HCT116 (cell line): ENCODE measurements at regions not wholly inside any gene's neighbourhood (a gene's known extent, or its start where the extent isn't known, plus 50 kb on each side); places are given as distances from the start of the nearest gene placed in this dataset.

Source experiments
- ATAC-seq: fragments of 200-7000 bp; cut with Tn5 transposase; 2 replicates; pipeline ENCODE4 v1.9.1; 2020; ENCODE audit warnings: mild to moderate bottlenecking, moderate library complexity
- BruUV-seq: library from RNA; stranded (reverse); fragments of 400-500 nt; replicated peaks from 2 replicates; lab custom pipeline; 2021; lab: Mats Ljungman, UMichigan
- CTCF ChIA-PET: fragments of 300-600 bp; sonication (Branson Sonifier 250); formaldehyde crosslinking; loops from one replicate; lab custom pipeline; 2021; ENCODE audit warnings: antibody characterized with exemption; lab: Charles Lee
- POLR2A ChIA-PET: fragments of 300-600, 350-600 bp; sonication (Branson Sonifier 250); formaldehyde crosslinking; loops from one replicate; lab custom pipeline; 2021; ENCODE audit warnings: antibody characterized with exemption; lab: Charles Lee
- RAD21 ChIA-PET, 2 experiments: fragments of 300-600 bp; sonication (Branson Sonifier 250); formaldehyde crosslinking; loops; one replicate each; lab custom pipeline; 2023; ENCODE audit warnings: low total read pairs in 2 of 2; ENCODE audit not compliant: uncharacterized antibody in 2 of 2, unreplicated experiment in 2 of 2, low non-redundant PET in 1 of 2; lab: Charles Lee
- DNase-seq: peaks from one replicate; pipeline ENCODE4 v3.0.0-alpha.2; 2010; ENCODE audit warnings: low read depth, low spot score
- H2AFZ ChIP-seq: fragments of 200-600 bp; shearing (Covaris generic), sonication (generic); 2 replicates; pipeline ENCODE4 v1.6.1; 2017; ENCODE audit warnings: low read depth, mixed run types, mixed read lengths, antibody characterized with exemption, low read length; ENCODE audit not compliant: poor library complexity, severe bottlenecking
- H3K27ac ChIP-seq: 2 replicates; pipeline ENCODE4 v1.5.1; 2012; ENCODE audit warnings: low read depth, low read length
- H3K27me3 ChIP-seq: fragments of 200-600 bp; sonication (generic); 2 replicates; pipeline ENCODE4 v1.6.1; 2016; ENCODE audit warnings: mixed run types, low read length, mixed read lengths; ENCODE audit not compliant: insufficient read depth
- H3K36me3 ChIP-seq, 2 experiments: fragments of 200-500 bp in 1 of 2; fragments of 200-600 bp in 1 of 2; sonication (Bioruptor generic) in 1 of 2; sonication (generic) in 1 of 2; 2 replicates each; pipeline versions ENCODE4 v1.5.1 to v1.6.1; 2014 to 2016; ENCODE audit warnings: low read length in 2 of 2, inconsistent platforms in 1 of 2, mixed read lengths in 1 of 2, mixed run types in 1 of 2; ENCODE audit not compliant: insufficient read depth in 2 of 2, control insufficient read depth in 1 of 2
- H3K4me1 ChIP-seq, 2 experiments: fragments of 200-600 bp in 1 of 2; sonication (generic) in 1 of 2; 2 replicates each; pipeline versions ENCODE4 v1.5.1 to v1.6.1; 2012 to 2017; ENCODE audit warnings: low read length in 2 of 2, inconsistent platforms in 1 of 2, mild to moderate bottlenecking in 1 of 2, mixed read lengths in 1 of 2, mixed run types in 1 of 2, moderate library complexity in 1 of 2; ENCODE audit not compliant: insufficient read depth in 2 of 2, control insufficient read depth in 1 of 2
- H3K4me2 ChIP-seq: fragments of 200-600 bp; sonication (generic); 2 replicates; pipeline ENCODE4 v1.6.1; 2017; ENCODE audit warnings: mixed run types, low read length, mixed read lengths
- H3K4me3 ChIP-seq, 2 experiments: fragments of 200-600 bp in 1 of 2; sonication (generic) in 1 of 2; replicated peaks in 1 of 2; 2 replicates each; pipeline ENCODE4 v1.5.1; 2011 to 2016; ENCODE audit warnings: low read length in 2 of 2, control low read depth in 1 of 2, low read depth in 1 of 2, mild to moderate bottlenecking in 1 of 2, mixed read lengths in 1 of 2, mixed run types in 1 of 2
- H3K79me2 ChIP-seq: fragments of 200-600 bp; sonication (generic); 2 replicates; pipeline ENCODE4 v1.6.1; 2017; ENCODE audit warnings: mild to moderate bottlenecking, mixed run types, low read length, moderate library complexity, mixed read lengths; ENCODE audit not compliant: insufficient read depth
- H3K9ac ChIP-seq: fragments of 200-600 bp; sonication (generic); 2 replicates; pipeline ENCODE4 v1.6.1; 2016; ENCODE audit warnings: low read length, mixed read lengths
- H3K9me2 ChIP-seq: fragments of 200-600 bp; sonication (generic), shearing (Covaris generic); 2 replicates; pipeline ENCODE4 v1.6.1; 2017; ENCODE audit warnings: mixed run types, mild to moderate bottlenecking, moderate library complexity; ENCODE audit not compliant: insufficient read depth
- H3K9me3 ChIP-seq, 2 experiments: fragments of 200-500 bp in 1 of 2; fragments of 200-600 bp in 1 of 2; sonication (Bioruptor generic) in 1 of 2; sonication (generic) in 1 of 2; 2 replicates each; pipeline ENCODE4 v1.6.1; 2014 to 2017; ENCODE audit warnings: low read length in 2 of 2, mixed read lengths in 2 of 2, inconsistent platforms in 1 of 2, low read depth in 1 of 2, mild to moderate bottlenecking in 1 of 2, mixed run types in 1 of 2, moderate library complexity in 1 of 2; ENCODE audit not compliant: control insufficient read depth in 1 of 2, insufficient read depth in 1 of 2
- H4K20me1 ChIP-seq: fragments of 200-600 bp; sonication (generic), shearing (Covaris generic); 2 replicates; pipeline ENCODE4 v1.6.1; 2017; ENCODE audit warnings: mixed run types, mild to moderate bottlenecking, moderate library complexity; ENCODE audit not compliant: insufficient read depth
- EGR1 ChIP-seq: IDR thresholded peaks from 2 replicates; pipeline ENCODE4 v1.6.1; 2012; ENCODE audit warnings: low read depth
- ELF1 ChIP-seq: IDR thresholded peaks from 2 replicates; pipeline ENCODE4 v1.6.1; 2012; ENCODE audit warnings: low read depth, borderline replicate concordance
- EZH2 ChIP-seq: fragments of 200-600 bp; sonication (generic); IDR thresholded peaks from 2 replicates; pipeline ENCODE4 v1.6.1; 2017; ENCODE audit warnings: antibody characterized with exemption, mixed run types
- FOSL1 ChIP-seq: IDR thresholded peaks from 2 replicates; pipeline ENCODE4 v1.6.1; 2012; ENCODE audit warnings: low read depth
- POLR2A ChIP-seq: IDR thresholded peaks from 2 replicates; pipeline ENCODE4 v1.7.0; 2011; ENCODE audit warnings: borderline replicate concordance; ENCODE audit not compliant: insufficient read depth, insufficient read length; ENCODE audit errors: extremely low read depth
- RAD21 ChIP-seq: IDR thresholded peaks from 2 replicates; pipeline ENCODE4 v1.6.1; 2012; ENCODE audit warnings: low read depth, mild to moderate bottlenecking
- SIN3A ChIP-seq: IDR thresholded peaks from 2 replicates; pipeline ENCODE4 v1.6.1; 2012; ENCODE audit warnings: low read depth
- SRF ChIP-seq: IDR thresholded peaks from 2 replicates; pipeline ENCODE4 v1.6.1; 2012; ENCODE audit warnings: low read depth
- TCF7L2 ChIP-seq: IDR thresholded peaks from 2 replicates; pipeline ENCODE4 v1.7.0; 2011; ENCODE audit warnings: borderline replicate concordance, inconsistent platforms; ENCODE audit not compliant: insufficient read depth, insufficient read length; ENCODE audit errors: extremely low read depth
- YY1 ChIP-seq: IDR thresholded peaks from 2 replicates; pipeline ENCODE4 v1.6.1; 2011; ENCODE audit warnings: low read length, low read depth, moderate library complexity, mild to moderate bottlenecking; ENCODE audit not compliant: insufficient replicate concordance; ENCODE audit errors: extremely low read depth
- ZFX ChIP-seq: fragments of 450-650 bp; IDR thresholded peaks from 2 replicates; pipeline ENCODE4 v1.6.1; 2017
- intact Hi-C: fragments of 100-400 bp; cut with micrococcal nuclease; formaldehyde crosslinking; loops from 2 replicates; pipeline ENCODE4 v1.10.0; 2022
- TF ChIP-seq, protein P1 (sequence below): IDR thresholded peaks from 2 replicates; pipeline ENCODE4 v1.6.1; 2011; ENCODE audit warnings: mild to moderate bottlenecking, low read length, moderate library complexity; ENCODE audit not compliant: insufficient replicate concordance; ENCODE audit errors: extremely low read depth
- TF ChIP-seq, protein P2 (sequence below): IDR thresholded peaks from 2 replicates; pipeline ENCODE4 v1.6.1; 2012
- TF ChIP-seq, protein P3 (sequence below): IDR thresholded peaks from 2 replicates; pipeline ENCODE4 v1.6.1; 2012
- TF ChIP-seq, protein P4 (sequence below): IDR thresholded peaks from 2 replicates; pipeline ENCODE4 v1.6.1; 2012; ENCODE audit warnings: low read depth
- TF ChIP-seq, protein P5 (sequence below), 3 experiments: fragments of 200-600 bp in 1 of 3; sonication (generic) in 1 of 3; IDR thresholded peaks in 2 of 3; conservative IDR thresholded peaks in 1 of 3; 2 replicates each; pipeline ENCODE4 v1.5.1; 2012 to 2017; ENCODE audit warnings: low read depth in 2 of 3, low read length in 2 of 3, antibody characterized with exemption in 1 of 3, borderline replicate concordance in 1 of 3, control low read depth in 1 of 3, mild to moderate bottlenecking in 1 of 3, mixed read lengths in 1 of 3, mixed run types in 1 of 3, moderate library complexity in 1 of 3; ENCODE audit not compliant: insufficient read depth in 1 of 3

DNA sequence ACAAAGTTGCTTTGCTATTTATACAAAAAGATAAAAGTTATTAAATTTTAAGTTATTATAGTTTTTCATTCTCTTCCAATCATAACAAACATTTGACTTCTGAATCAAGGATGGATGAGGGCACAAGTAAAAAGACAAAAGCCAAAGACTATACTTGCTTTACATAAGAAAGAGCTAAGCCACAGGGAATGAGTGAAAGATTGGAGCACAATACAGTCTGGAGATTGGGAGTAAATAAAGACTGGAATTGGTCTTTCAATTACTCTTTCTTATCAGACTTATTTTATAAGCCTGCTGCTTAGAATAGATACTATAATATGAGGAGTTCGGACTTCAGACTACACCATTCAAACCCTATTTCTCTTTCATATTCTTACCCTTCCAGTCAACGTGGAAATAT is 1874.1 kb upstream of the PRR20A start:
- H3K4me2 ChIP-seq, result no peak overlapping the region
- no peaks in the 10 kb centered on the region for H3K9me2 ChIP-seq
- no peaks in the 10 kb centered on the region; a peak in 2 of 4 replicates for H3K9me3 ChIP-seq
- POLR2A ChIA-PET, result no interaction called here
- H3K9ac ChIP-seq, result no peak overlapping the region
- no peak overlapping the region for H3K27ac ChIP-seq
- RAD21 ChIA-PET, result no interaction called here
- TF ChIP-seq RAD21 (no peak), YY1 (no peak), EGR1 (no peak), EZH2 (no peak), SRF (no peak), TCF7L2 (no peak), POLR2A (no peak), FOSL1 (no peak), ELF1 (no peak), ZFX (no peak), SIN3A (no peak)
- TF ChIP-seq, protein P1, sequence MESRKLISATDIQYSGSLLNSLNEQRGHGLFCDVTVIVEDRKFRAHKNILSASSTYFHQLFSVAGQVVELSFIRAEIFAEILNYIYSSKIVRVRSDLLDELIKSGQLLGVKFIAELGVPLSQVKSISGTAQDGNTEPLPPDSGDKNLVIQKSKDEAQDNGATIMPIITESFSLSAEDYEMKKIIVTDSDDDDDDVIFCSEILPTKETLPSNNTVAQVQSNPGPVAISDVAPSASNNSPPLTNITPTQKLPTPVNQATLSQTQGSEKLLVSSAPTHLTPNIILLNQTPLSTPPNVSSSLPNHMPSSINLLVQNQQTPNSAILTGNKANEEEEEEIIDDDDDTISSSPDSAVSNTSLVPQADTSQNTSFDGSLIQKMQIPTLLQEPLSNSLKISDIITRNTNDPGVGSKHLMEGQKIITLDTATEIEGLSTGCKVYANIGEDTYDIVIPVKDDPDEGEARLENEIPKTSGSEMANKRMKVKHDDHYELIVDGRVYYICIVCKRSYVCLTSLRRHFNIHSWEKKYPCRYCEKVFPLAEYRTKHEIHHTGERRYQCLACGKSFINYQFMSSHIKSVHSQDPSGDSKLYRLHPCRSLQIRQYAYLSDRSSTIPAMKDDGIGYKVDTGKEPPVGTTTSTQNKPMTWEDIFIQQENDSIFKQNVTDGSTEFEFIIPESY, result no peak
- TF ChIP-seq, protein P2, sequence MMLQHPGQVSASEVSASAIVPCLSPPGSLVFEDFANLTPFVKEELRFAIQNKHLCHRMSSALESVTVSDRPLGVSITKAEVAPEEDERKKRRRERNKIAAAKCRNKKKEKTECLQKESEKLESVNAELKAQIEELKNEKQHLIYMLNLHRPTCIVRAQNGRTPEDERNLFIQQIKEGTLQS, result no peak
- TF ChIP-seq, protein P3, sequence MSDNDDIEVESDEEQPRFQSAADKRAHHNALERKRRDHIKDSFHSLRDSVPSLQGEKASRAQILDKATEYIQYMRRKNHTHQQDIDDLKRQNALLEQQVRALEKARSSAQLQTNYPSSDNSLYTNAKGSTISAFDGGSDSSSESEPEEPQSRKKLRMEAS, result no peak
- TF ChIP-seq, protein P4, sequence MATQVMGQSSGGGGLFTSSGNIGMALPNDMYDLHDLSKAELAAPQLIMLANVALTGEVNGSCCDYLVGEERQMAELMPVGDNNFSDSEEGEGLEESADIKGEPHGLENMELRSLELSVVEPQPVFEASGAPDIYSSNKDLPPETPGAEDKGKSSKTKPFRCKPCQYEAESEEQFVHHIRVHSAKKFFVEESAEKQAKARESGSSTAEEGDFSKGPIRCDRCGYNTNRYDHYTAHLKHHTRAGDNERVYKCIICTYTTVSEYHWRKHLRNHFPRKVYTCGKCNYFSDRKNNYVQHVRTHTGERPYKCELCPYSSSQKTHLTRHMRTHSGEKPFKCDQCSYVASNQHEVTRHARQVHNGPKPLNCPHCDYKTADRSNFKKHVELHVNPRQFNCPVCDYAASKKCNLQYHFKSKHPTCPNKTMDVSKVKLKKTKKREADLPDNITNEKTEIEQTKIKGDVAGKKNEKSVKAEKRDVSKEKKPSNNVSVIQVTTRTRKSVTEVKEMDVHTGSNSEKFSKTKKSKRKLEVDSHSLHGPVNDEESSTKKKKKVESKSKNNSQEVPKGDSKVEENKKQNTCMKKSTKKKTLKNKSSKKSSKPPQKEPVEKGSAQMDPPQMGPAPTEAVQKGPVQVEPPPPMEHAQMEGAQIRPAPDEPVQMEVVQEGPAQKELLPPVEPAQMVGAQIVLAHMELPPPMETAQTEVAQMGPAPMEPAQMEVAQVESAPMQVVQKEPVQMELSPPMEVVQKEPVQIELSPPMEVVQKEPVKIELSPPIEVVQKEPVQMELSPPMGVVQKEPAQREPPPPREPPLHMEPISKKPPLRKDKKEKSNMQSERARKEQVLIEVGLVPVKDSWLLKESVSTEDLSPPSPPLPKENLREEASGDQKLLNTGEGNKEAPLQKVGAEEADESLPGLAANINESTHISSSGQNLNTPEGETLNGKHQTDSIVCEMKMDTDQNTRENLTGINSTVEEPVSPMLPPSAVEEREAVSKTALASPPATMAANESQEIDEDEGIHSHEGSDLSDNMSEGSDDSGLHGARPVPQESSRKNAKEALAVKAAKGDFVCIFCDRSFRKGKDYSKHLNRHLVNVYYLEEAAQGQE, result no peak
- TF ChIP-seq, protein P5, sequence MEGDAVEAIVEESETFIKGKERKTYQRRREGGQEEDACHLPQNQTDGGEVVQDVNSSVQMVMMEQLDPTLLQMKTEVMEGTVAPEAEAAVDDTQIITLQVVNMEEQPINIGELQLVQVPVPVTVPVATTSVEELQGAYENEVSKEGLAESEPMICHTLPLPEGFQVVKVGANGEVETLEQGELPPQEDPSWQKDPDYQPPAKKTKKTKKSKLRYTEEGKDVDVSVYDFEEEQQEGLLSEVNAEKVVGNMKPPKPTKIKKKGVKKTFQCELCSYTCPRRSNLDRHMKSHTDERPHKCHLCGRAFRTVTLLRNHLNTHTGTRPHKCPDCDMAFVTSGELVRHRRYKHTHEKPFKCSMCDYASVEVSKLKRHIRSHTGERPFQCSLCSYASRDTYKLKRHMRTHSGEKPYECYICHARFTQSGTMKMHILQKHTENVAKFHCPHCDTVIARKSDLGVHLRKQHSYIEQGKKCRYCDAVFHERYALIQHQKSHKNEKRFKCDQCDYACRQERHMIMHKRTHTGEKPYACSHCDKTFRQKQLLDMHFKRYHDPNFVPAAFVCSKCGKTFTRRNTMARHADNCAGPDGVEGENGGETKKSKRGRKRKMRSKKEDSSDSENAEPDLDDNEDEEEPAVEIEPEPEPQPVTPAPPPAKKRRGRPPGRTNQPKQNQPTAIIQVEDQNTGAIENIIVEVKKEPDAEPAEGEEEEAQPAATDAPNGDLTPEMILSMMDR (IDR thresholded peaks at IDR 0.05 in 2 of 3, conservative IDR thresholded peaks at IDR 0.05 in 1 of 3; ENCODE audit: borderline replicate concordance in 1 of 3, insufficient read depth in 1 of 3, low read depth in 2 of 3, low read length in 2 of 3), result no peak
- H3K79me2 ChIP-seq, result no peaks in the 10 kb centered on the region
- intact Hi-C loops, result no loop called here
- no peak overlapping the region for H2AFZ ChIP-seq
- no peaks in the 10 kb centered on the region for H3K4me1 ChIP-seq
- H3K36me3 ChIP-seq, result no peaks in the 10 kb centered on the region
- no peaks in the 10 kb centered on the region for H3K27me3 ChIP-seq
- no peak for ATAC-seq
- no peak for DNase-seq
- BruUV-seq, result no TSS peak
- CTCF ChIA-PET, result no interaction called here
- H3K4me3 ChIP-seq, result no peak overlapping the region
- H4K20me1 ChIP-seq, result no peaks in the 10 kb centered on the region
